WERI-Rb-1 (cell line): ENCODE measurements at regions not wholly inside any gene's neighbourhood (a gene's known extent, or its start where the extent isn't known, plus 50 kb on each side); places are given as distances from the start of the nearest gene placed in this dataset.
"Not testable (repeated sequence)": the region's sequence is repeated elsewhere in the genome, so short reads cannot be mapped to it uniquely, and the experiment has no call there.

Source experiments
- DNase-seq: peaks from one replicate; pipeline ENCODE4 v3.0.0-alpha.2; 2020
- H3K27ac ChIP-seq: fragments of 250-450 bp; sonication (Bioruptor Pico); 2 replicates; pipeline ENCODE4 v1.5.1; 2020; ENCODE audit warnings: mild to moderate bottlenecking, moderate library complexity
- H3K27me3 ChIP-seq: fragments of 250-450 bp; sonication (Bioruptor Pico); 2 replicates; pipeline ENCODE4 v1.5.1; 2021; ENCODE audit warnings: mild to moderate bottlenecking, low read depth, moderate library complexity; ENCODE audit not compliant: insufficient read depth, severe bottlenecking
- H3K36me3 ChIP-seq: fragments of 250-450 bp; sonication (Bioruptor Pico); 2 replicates; pipeline ENCODE4 v1.5.1; 2020; ENCODE audit warnings: mild to moderate bottlenecking, moderate library complexity
- H3K4me3 ChIP-seq: 2 replicates; pipeline ENCODE4 v1.5.1; 2011; ENCODE audit warnings: low read depth, mild to moderate bottlenecking, control low read depth, low read length
- H3K9me3 ChIP-seq: fragments of 250-450 bp; sonication (Bioruptor Pico); 2 replicates; pipeline ENCODE4 v1.5.1; 2021; ENCODE audit warnings: mild to moderate bottlenecking, moderate library complexity; ENCODE audit not compliant: severe bottlenecking
- TF ChIP-seq, protein P1 (sequence below): IDR thresholded peaks from 2 replicates; pipeline ENCODE4 v1.5.1; 2011; ENCODE audit warnings: low read depth, mild to moderate bottlenecking, control low read depth, inconsistent platforms, low read length

DNA sequence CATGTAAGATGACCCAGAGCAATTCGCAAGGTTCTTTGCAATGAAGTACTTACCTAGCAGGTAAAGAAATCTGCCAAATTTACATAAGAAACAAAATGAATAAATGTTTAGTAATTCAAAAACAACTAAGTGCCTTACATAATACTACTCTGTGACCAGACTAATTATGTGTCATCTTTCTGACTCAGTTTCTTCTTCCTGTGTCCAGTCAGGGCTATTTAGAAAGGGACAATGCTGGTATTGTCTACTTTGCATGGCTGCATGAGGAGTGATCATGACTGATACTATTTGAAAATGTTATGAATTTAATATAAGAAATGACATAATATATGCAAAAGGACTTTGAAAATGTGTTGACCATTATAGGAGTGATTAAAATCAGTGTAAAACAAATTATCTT is 210.0 kb downstream of the TMEM161B start:
- H3K4me3 ChIP-seq = no peak overlapping the region
- TF ChIP-seq, protein P1, sequence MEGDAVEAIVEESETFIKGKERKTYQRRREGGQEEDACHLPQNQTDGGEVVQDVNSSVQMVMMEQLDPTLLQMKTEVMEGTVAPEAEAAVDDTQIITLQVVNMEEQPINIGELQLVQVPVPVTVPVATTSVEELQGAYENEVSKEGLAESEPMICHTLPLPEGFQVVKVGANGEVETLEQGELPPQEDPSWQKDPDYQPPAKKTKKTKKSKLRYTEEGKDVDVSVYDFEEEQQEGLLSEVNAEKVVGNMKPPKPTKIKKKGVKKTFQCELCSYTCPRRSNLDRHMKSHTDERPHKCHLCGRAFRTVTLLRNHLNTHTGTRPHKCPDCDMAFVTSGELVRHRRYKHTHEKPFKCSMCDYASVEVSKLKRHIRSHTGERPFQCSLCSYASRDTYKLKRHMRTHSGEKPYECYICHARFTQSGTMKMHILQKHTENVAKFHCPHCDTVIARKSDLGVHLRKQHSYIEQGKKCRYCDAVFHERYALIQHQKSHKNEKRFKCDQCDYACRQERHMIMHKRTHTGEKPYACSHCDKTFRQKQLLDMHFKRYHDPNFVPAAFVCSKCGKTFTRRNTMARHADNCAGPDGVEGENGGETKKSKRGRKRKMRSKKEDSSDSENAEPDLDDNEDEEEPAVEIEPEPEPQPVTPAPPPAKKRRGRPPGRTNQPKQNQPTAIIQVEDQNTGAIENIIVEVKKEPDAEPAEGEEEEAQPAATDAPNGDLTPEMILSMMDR = no peak
- DNase-seq = no peak
- no peak overlapping the region for H3K27ac ChIP-seq
- H3K9me3 ChIP-seq = no peaks in the 10 kb centered on the region
- no peaks in the 10 kb centered on the region for H3K36me3 ChIP-seq
- no peaks in the 10 kb centered on the region for H3K27me3 ChIP-seq

DNA sequence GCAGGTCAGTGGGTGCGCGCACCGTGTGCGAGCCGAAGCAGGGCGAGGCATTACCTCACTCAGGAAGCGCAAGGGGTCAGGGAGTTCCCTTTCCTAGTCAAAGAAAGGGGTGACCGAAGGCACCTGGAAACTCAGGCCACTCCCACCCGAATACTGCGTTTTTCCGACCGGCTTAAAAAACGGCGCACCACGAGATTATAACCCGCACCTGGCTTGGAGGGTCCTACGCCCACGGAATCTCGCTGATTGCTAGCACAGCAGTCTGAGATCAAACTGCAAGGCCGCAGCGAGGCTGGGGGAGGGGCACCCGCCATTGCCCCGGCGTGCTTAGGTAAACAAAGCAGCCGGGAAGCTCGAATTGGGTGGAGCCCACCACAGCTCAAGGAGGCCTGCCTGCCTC is 216.2 kb downstream of the TMEM161B start:
- not testable (repeated sequence) for H3K36me3 ChIP-seq, H3K4me3 ChIP-seq, H3K27ac ChIP-seq, H3K9me3 ChIP-seq, H3K27me3 ChIP-seq, DNase-seq

DNA sequence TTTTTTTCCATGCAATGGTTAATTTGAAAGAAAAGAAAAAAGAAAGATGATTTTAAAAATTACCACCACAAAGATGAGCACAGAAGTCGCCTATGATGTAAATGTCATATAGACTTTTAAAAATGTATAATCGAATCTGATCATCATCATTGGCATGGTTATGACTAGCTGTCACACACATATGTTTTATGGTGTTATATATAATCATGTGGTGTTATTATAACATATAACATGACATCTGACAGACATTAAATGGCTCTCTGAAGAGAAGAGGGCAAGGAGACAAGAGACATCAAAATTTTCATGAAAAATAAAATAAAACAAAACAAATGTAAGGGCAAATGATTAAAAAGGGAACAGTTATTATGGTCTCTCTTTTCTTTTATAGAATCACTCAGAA is 217.5 kb downstream of the TMEM161B start:
- Histone ChIP-seq H3K4me3 (no peak overlapping the region), H3K36me3 (no peaks in the 10 kb centered on the region), H3K27ac (no peak overlapping the region), H3K9me3 (no peaks in the 10 kb centered on the region), H3K27me3 (no peaks in the 10 kb centered on the region)
- TF ChIP-seq, protein P1 = no peak
- DNase-seq = no peak

DNA sequence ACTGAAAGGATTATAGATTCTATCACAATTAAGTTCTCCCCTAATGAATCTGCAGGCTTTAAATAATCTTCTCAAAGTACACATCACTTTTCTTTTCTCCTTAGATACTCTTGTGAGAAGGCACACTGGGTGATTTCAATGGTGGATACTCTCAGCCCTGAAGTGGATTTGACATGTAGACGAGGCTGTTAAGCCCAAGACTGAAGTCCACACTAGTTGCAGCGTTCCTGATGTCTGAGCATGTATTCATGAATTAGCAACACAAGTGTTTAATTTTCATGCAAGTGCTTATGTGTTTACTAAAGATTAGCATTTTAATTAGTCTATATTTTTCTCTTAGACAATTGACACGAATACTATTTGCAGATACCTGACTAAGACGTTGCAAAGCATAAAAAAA is 218.9 kb downstream of the TMEM161B start:
- H3K27me3 ChIP-seq = no peaks in the 10 kb centered on the region
- TF ChIP-seq, protein P1 = no peak
- no peaks in the 10 kb centered on the region for H3K36me3 ChIP-seq
- H3K4me3 ChIP-seq = no peak overlapping the region
- no peak overlapping the region for H3K27ac ChIP-seq
- H3K9me3 ChIP-seq = no peaks in the 10 kb centered on the region
- no peak for DNase-seq

DNA sequence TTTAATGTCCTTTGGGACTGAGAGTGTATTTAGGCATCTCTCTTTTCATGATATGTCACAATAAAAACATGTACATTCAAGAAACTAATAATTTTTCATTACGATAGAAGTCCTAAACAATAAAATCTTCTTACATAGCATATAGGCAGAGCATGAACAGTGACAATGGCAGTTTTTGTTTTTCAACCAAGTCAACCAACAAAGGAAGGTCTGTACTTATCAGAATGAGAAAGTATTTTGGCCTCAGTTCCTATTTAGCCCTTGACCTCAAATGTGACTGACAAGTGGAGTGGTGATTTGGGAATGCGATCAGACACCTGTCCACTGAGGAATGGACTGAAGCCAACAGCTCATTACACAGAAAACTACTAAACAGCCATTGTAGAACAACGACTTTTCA is 219.5 kb downstream of the TMEM161B start:
- Histone ChIP-seq H3K9me3 (no peaks in the 10 kb centered on the region), H3K27me3 (no peaks in the 10 kb centered on the region), H3K36me3 (no peaks in the 10 kb centered on the region), H3K27ac (no peak overlapping the region), H3K4me3 (no peak overlapping the region)
- no peak for DNase-seq
- TF ChIP-seq, protein P1 = no peak

DNA sequence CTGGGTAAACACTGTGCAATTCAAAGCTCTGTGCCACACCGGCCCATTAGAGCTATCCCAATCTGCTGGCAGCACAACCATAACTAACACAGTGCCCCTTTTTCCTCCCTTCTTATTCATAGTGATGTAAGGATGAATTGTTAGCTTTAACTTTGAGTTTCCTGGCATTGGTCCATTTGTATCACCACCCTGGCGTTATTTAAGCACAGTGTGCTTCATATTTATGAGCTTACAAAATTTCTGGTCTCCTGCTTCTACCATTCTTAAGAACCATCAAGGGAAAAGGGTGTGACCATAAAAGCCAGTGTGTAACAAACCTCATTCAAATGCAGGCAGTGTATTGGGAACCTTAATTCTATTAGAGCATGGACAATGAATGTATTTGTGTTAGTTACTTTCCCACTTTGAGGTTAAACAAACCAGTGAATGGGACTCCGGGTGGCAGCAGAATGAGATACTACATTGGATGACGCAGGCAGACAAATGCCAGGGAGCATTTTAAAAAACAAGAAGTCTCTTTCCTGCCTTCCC is 222.6 kb downstream of the TMEM161B start:
- H3K4me3 ChIP-seq = no peak overlapping the region
- TF ChIP-seq, protein P1 = no peak
- no peaks in the 10 kb centered on the region for H3K36me3 ChIP-seq
- no peaks in the 10 kb centered on the region for H3K27me3 ChIP-seq
- DNase-seq = no peak
- H3K27ac ChIP-seq = no peak overlapping the region
- H3K9me3 ChIP-seq = no peaks in the 10 kb centered on the region
